ENCODE measurements at regions not wholly inside any gene's neighbourhood (a gene's known extent, or its start where the extent isn't known, plus 50 kb on each side); places are given as distances from the start of the nearest gene placed in this dataset.

- no peak overlapping the region for H2BK120ac ChIP-seq (ENCODE audit: low read depth, low read length, poor library complexity, severe bottlenecking)
- H3K56ac ChIP-seq (ENCODE audit: insufficient read length, low read depth, low read length) = no peak overlapping the region
- H4K8ac ChIP-seq (replicated peaks; ENCODE audit: insufficient read length, low read depth, low read length) = no peak overlapping the region
- Mint-ChIP-seq H3K27ac (no peak overlapping the region), H3K36me3 (ENCODE audit: insufficient read depth in 1 of 3, low read depth in 3 of 3) (no peaks in the 10 kb centered on the region), H3K4me3 (no peak overlapping the region), H3K9me3 (no peaks in the 10 kb centered on the region), H3K27me3 (ENCODE audit: low read depth) (no peaks in the 10 kb centered on the region; the same call in 1 of the 2 replicates), H3K4me1 (peaks cover 5 to 11% of the 10 kb centered on the region in 2 experiments)
- no peaks in the 10 kb centered on the region for H3K79me1 ChIP-seq (ENCODE audit: insufficient read depth, low read depth, low read length, poor library complexity, severe bottlenecking)
- no peak overlapping the region for H2BK15ac ChIP-seq (ENCODE audit: low read depth, low read length)
- no peaks in the 10 kb centered on the region for H3K27me3 ChIP-seq (ENCODE audit: insufficient read depth, low read length)
- H3K27ac ChIP-seq (ENCODE audit: insufficient read length, low read depth, low read length) = no peak overlapping the region
- H3K4me1 ChIP-seq (ENCODE audit: insufficient read depth, low read length) = no peaks in the 10 kb centered on the region
- H3K9me3 ChIP-seq (ENCODE audit: control insufficient read depth, low read depth, low read length) = no peaks in the 10 kb centered on the region
- TF ChIP-seq CTCF (conservative IDR thresholded peaks at IDR 0.05) = no peak
- no peaks in the 10 kb centered on the region for H3K23me2 ChIP-seq (ENCODE audit: insufficient read length, low read depth, low read length, poor library complexity, severe bottlenecking)
- H3K14ac ChIP-seq (ENCODE audit: insufficient read depth, low read length) = no peak overlapping the region
- H3T11ph ChIP-seq (ENCODE audit: low read length) = no peak overlapping the region
- H3K4ac ChIP-seq (ENCODE audit: low read depth, low read length) = no peak overlapping the region
- no peak overlapping the region for H2BK20ac ChIP-seq (ENCODE audit: low read depth, low read length, poor library complexity, severe bottlenecking)
- no peak overlapping the region for H2BK5ac ChIP-seq (ENCODE audit: insufficient read length, low read length)
- H3K23ac ChIP-seq (ENCODE audit: insufficient read length, low read depth, low read length) = no peak overlapping the region
- no peak for DNase-seq
- H4K5ac ChIP-seq (ENCODE audit: insufficient read length, low read depth, low read length) = no peak overlapping the region
- WGBS (ENCODE audit: extremely low coverage, insufficient read length, low lambda C conversion rate) = no CpG with 5 or more reads among the region's 1 CpG
- no peaks in the 10 kb centered on the region for H4K20me1 ChIP-seq (ENCODE audit: control insufficient read depth, insufficient read depth, insufficient read length)
- H3K18ac ChIP-seq (ENCODE audit: insufficient read length, low read depth, low read length) = no peak overlapping the region
- no peak overlapping the region for H4K91ac ChIP-seq (ENCODE audit: insufficient read length, low read depth, low read length)
- no peak overlapping the region for H2AK5ac ChIP-seq (ENCODE audit: insufficient read length, low read length)
- no peaks in the 10 kb centered on the region for H3K79me2 ChIP-seq (ENCODE audit: insufficient read depth, low read length)
- no peak overlapping the region for H2BK12ac ChIP-seq (ENCODE audit: insufficient read length, low read depth, low read length)
- no peak overlapping the region for H3K4me2 ChIP-seq (ENCODE audit: insufficient read depth, insufficient read length, low read length)
- H2AFZ ChIP-seq (ENCODE audit: low read length) = no peak overlapping the region
- no peak overlapping the region for H3K9ac ChIP-seq (ENCODE audit: extremely low read depth, insufficient read length, low read length)
These were observed 186.8 kb downstream of the KCNS3 start for GRCh38 chr2:18065249-18065648.
